Omental fat pad (tissue), 3 donors: ENCODE measurements at regions not wholly inside any gene's neighbourhood (a gene's known extent, or its start where the extent isn't known, plus 50 kb on each side); places are given as distances from the start of the nearest gene placed in this dataset.

Source experiments
- ATAC-seq: fragments of 150-250 bp; one replicate; pipeline ENCODE4 v1.9.1; 2016; ENCODE audit warnings: mild to moderate bottlenecking, moderate library complexity; ENCODE audit not compliant: low FRiP score
- DNase-seq: peaks from one replicate; pipeline ENCODE4 v3.0.0-alpha.2; 2019; ENCODE audit warnings: low spot score
- TF ChIP-seq, protein P1 (sequence below), 3 donors: fragments of 450-650 bp; IDR thresholded peaks; one replicate each; pipeline ENCODE4 v1.5.1; 2016 to 2017; ENCODE audit warnings: antibody characterized with exemption in 3 of 3, mild to moderate bottlenecking in 3 of 3, moderate library complexity in 2 of 3

DNA sequence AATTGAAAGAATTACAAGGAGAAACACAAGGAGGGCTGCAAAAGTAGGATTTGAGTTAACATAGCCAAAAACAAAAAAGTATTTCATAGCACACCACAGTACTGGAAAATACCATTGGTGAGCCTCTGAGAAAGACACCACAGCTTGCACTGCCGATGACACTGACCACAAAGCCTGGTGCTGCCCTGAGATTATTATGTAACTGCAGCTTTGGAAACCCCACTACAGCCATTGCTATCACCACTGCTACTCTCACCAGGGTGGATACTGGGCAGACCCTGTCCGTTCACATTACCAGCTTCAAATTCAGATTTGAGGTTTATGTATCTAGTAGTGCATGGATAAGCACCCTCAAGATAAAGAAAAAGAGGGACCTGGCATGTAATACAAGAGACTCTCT, 1246.7 kb upstream of the SORCS1 start:
- TF ChIP-seq, protein P1, sequence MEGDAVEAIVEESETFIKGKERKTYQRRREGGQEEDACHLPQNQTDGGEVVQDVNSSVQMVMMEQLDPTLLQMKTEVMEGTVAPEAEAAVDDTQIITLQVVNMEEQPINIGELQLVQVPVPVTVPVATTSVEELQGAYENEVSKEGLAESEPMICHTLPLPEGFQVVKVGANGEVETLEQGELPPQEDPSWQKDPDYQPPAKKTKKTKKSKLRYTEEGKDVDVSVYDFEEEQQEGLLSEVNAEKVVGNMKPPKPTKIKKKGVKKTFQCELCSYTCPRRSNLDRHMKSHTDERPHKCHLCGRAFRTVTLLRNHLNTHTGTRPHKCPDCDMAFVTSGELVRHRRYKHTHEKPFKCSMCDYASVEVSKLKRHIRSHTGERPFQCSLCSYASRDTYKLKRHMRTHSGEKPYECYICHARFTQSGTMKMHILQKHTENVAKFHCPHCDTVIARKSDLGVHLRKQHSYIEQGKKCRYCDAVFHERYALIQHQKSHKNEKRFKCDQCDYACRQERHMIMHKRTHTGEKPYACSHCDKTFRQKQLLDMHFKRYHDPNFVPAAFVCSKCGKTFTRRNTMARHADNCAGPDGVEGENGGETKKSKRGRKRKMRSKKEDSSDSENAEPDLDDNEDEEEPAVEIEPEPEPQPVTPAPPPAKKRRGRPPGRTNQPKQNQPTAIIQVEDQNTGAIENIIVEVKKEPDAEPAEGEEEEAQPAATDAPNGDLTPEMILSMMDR (IDR thresholded peaks at IDR 0.05), result no peak
- ATAC-seq (no peak), DNase-seq (no peak)

DNA sequence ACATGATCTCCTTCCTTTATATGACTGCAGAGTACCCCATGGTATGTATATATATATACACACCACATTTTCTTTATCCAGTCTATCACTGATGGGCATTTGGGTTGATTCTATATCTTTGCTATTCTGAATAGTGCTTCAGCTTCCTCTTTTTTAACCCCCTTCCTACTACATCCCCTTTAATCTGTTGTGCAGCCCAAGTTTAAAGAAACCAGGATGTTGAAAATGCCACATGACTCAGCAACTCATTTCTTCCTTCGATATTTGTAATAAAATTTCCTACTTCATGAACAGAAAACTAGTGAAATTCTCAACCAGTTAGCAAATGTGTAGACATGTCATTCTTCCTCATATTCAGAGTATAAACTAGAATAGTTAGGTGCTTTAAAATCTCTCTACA, 1245.7 kb upstream of the SORCS1 start:
- DNase-seq (no peak), ATAC-seq (no peak)
- TF ChIP-seq, protein P1 (IDR thresholded peaks at IDR 0.05), result no peak

DNA sequence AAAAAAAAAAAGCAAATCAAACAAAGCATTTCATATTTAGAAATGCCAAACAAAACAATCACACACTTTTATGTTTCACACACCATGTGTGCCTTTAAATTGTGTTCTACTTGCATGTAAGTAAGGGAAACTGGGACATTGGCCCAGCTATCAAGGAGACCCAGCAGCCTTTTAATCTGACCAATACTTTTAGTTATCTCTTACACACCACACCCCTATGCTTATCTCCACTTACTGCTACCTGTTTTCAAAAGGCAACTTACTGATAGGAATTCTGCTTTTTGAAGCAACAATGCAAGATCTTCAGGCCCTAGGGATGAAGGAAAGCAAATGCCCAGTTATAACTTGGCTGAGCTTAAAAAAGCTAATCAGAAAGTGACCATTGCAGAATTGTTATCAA, 1244.8 kb upstream of the SORCS1 start:
- DNase-seq (no peak), ATAC-seq (no peak)
- TF ChIP-seq, protein P1 (IDR thresholded peaks at IDR 0.05), result no peak

DNA sequence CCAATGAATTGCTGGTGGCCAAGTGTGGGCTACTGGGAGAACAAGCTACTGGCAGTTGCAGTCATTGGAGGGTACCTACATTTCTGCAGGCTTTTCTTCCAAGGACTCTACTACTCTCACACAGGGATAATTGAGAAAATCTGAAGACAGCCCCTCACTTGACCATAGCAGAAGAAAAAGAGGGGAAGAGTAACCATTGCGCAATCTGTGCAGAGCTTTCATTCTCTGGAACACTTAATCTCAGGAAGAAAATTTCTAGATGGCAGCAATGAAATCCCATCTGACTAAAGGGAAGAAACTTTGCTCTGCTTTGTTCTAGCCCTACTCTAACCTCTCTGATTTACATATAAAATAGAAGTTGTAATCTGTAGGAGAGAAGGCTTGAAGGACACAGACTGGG, 1239.6 kb upstream of the SORCS1 start:
- no peak for DNase-seq
- TF ChIP-seq, protein P1 (IDR thresholded peaks at IDR 0.05), result no peak
- no peak for ATAC-seq

DNA sequence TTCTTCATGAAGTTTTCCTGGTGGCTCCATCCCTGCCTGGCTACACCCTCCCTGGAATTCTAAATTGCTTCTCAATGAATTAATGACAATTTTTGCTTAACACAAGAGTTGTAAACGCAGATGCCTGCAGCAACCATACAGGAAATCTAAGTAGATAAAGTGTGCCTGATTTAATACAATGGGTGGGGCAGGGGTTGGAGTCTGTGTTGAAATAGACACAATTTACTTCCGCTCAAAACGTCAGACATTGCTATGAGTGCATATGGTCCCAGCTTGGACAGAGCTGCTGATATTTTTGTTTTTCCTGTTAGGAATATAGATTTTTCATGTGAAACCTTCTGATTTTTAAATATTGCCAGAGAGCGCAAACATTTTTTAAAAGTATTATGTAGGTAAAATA, 1235.0 kb upstream of the SORCS1 start:
- TF ChIP-seq, protein P1 (IDR thresholded peaks at IDR 0.05), result no peak
- DNase-seq (no peak), ATAC-seq (no peak)

DNA sequence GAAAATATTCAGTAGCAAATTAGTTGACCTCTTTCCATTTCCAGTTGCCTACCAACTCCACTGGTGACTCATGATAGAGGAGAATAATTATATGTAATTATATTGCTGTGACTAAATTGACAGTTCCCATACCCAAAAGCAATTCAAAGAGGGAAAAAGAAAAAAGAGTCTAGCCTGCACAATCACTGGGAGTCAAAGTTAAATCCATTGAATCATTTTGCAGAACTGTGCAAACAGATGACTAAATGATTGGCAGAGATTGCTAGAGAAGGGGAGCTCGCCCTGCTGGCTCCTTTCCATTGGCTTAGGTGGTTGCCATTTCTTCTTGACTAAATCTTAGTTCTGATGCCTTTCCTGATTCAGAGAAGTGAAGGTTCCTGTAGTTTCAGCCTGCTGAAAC, 1228.6 kb upstream of the SORCS1 start:
- ATAC-seq, result no peak
- DNase-seq, result no peak
- TF ChIP-seq, protein P1 (IDR thresholded peaks at IDR 0.05), result no peak

DNA sequence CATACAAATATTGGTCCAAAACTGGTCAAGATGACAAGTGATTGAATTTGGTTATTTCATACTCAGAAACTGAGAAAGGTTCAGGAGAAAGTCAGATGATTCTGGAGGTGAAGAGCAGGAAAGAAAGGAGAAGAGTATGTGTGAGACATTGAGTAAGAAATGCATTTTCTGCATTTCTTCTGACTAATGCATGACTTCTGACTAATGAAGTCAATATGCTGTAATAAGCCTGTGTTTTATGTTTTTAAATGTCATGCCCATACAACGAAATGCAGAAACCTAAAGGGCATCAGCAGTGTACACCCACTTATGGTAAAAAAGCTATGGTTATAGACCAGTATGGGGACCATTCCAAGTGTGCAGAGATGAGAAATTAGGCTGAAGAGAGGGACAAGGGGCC, 1227.8 kb upstream of the SORCS1 start:
- DNase-seq (no peak), ATAC-seq (no peak)
- TF ChIP-seq, protein P1 (IDR thresholded peaks at IDR 0.05), result no peak
